ENCODE measurements at regions not wholly inside any gene's neighbourhood (a gene's known extent, or its start where the extent isn't known, plus 50 kb on each side); places are given as distances from the start of the nearest gene placed in this dataset.

DNA sequence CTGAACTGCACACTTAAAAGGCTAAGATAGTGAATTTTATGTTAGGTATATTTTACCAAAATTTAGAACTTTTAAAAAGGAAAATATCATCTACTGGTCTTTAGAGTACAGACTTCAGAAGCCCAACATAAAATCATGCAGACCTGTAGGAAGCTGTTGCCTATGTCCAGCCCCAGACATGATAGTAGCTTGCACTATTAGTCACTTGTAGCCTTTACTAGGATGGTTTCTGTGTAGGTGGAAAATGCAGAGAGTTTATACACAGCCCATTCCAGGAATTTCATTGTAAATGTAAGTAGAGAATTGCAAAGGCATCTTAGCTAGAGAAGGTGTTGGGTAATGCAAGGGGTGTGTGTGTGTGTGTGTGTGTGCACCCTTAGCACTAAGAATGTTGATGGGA is 640.2 kb downstream of the RNF144A start:
- no peaks in the 10 kb centered on the region for H3K36me3 ChIP-seq (ENCODE audit: control insufficient read depth in 4 of 4, insufficient read depth in 3 of 4, low read depth in 1 of 4, low read length in 3 of 4)
- H3K27me3 ChIP-seq (ENCODE audit: control insufficient read depth in 4 of 4, insufficient read depth in 4 of 4, low read length in 3 of 4) = no peaks in the 10 kb centered on the region
- no peak overlapping the region for H3K27ac ChIP-seq (ENCODE audit: low read depth in 1 of 2, low read length in 2 of 2)
- no peaks in the 10 kb centered on the region for H3K4me1 ChIP-seq (ENCODE audit: control insufficient read depth in 4 of 4, insufficient read depth in 4 of 4, low read length in 3 of 4)
- H3K9ac ChIP-seq (ENCODE audit: low read depth in 1 of 2, low read length in 2 of 2) = no peak overlapping the region
- no peak for DNase-seq (ENCODE audit: low spot score)
- H3K9me3 ChIP-seq (ENCODE audit: control insufficient read depth in 4 of 4, low read length in 3 of 4) = no peaks in the 10 kb centered on the region
- TF ChIP-seq, protein P1, sequence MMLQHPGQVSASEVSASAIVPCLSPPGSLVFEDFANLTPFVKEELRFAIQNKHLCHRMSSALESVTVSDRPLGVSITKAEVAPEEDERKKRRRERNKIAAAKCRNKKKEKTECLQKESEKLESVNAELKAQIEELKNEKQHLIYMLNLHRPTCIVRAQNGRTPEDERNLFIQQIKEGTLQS (IDR thresholded peaks at IDR 0.05) = no peak
- TF ChIP-seq JUND (IDR thresholded peaks at IDR 0.05) (no peak), MAX (IDR thresholded peaks at IDR 0.05) (no peak), EGR1 (IDR thresholded peaks at IDR 0.05; ENCODE audit: low read depth in 2 of 2) (no peak), HNF4G (IDR thresholded peaks at IDR 0.05) (no peak), FOXA2 (IDR thresholded peaks at IDR 0.05) (no peak), FOXA1 (IDR thresholded peaks at IDR 0.05) (no peak), CTCF (IDR thresholded peaks at IDR 0.05; ENCODE audit: low read depth, low read length, missing input control) (no peak)
- TF ChIP-seq, protein P2, sequence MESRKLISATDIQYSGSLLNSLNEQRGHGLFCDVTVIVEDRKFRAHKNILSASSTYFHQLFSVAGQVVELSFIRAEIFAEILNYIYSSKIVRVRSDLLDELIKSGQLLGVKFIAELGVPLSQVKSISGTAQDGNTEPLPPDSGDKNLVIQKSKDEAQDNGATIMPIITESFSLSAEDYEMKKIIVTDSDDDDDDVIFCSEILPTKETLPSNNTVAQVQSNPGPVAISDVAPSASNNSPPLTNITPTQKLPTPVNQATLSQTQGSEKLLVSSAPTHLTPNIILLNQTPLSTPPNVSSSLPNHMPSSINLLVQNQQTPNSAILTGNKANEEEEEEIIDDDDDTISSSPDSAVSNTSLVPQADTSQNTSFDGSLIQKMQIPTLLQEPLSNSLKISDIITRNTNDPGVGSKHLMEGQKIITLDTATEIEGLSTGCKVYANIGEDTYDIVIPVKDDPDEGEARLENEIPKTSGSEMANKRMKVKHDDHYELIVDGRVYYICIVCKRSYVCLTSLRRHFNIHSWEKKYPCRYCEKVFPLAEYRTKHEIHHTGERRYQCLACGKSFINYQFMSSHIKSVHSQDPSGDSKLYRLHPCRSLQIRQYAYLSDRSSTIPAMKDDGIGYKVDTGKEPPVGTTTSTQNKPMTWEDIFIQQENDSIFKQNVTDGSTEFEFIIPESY (IDR thresholded peaks at IDR 0.05) = no peak
- TF ChIP-seq, protein P3, sequence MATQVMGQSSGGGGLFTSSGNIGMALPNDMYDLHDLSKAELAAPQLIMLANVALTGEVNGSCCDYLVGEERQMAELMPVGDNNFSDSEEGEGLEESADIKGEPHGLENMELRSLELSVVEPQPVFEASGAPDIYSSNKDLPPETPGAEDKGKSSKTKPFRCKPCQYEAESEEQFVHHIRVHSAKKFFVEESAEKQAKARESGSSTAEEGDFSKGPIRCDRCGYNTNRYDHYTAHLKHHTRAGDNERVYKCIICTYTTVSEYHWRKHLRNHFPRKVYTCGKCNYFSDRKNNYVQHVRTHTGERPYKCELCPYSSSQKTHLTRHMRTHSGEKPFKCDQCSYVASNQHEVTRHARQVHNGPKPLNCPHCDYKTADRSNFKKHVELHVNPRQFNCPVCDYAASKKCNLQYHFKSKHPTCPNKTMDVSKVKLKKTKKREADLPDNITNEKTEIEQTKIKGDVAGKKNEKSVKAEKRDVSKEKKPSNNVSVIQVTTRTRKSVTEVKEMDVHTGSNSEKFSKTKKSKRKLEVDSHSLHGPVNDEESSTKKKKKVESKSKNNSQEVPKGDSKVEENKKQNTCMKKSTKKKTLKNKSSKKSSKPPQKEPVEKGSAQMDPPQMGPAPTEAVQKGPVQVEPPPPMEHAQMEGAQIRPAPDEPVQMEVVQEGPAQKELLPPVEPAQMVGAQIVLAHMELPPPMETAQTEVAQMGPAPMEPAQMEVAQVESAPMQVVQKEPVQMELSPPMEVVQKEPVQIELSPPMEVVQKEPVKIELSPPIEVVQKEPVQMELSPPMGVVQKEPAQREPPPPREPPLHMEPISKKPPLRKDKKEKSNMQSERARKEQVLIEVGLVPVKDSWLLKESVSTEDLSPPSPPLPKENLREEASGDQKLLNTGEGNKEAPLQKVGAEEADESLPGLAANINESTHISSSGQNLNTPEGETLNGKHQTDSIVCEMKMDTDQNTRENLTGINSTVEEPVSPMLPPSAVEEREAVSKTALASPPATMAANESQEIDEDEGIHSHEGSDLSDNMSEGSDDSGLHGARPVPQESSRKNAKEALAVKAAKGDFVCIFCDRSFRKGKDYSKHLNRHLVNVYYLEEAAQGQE (IDR thresholded peaks at IDR 0.05) = no peak
- H3K4me3 ChIP-seq (ENCODE audit: low read depth in 1 of 3, low read length in 3 of 3) = no peak overlapping the region

DNA sequence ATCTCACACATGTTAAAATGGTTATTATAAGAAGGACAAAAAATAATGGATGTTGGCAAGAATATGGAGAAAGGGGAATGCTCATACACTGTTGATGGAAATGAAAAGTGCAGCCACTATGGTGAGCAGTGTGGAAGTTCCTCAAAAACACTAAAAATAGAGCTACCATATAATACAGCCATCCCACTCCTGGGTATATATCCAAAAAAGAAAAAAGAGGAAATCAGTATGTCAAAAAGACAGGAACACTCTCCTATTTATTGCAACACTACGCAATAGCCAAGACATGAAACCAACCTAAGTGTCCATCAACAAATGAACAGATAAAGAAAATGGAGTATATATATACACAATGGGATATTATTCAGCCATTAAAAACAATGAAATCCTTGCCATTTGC is 642.6 kb downstream of the RNF144A start:
- Histone ChIP-seq H3K27ac (ENCODE audit: low read depth in 1 of 2, low read length in 2 of 2) (no peak overlapping the region), H3K36me3 (ENCODE audit: control insufficient read depth in 4 of 4, insufficient read depth in 3 of 4, low read depth in 1 of 4, low read length in 3 of 4) (no peaks in the 10 kb centered on the region), H3K9ac (ENCODE audit: low read depth in 1 of 2, low read length in 2 of 2) (no peak overlapping the region), H3K4me3 (ENCODE audit: low read depth in 1 of 3, low read length in 3 of 3) (no peak overlapping the region), H3K9me3 (ENCODE audit: control insufficient read depth in 4 of 4, low read length in 3 of 4) (peaks cover 0 to 1% (median under 1%) of the 10 kb centered on the region in 4 donors), H3K27me3 (ENCODE audit: control insufficient read depth in 4 of 4, insufficient read depth in 4 of 4, low read length in 3 of 4) (no peaks in the 10 kb centered on the region), H3K4me1 (ENCODE audit: control insufficient read depth in 4 of 4, insufficient read depth in 4 of 4, low read length in 3 of 4) (no peaks in the 10 kb centered on the region)
- WGBS = 97% methylated on average over 1 of the region's 1 CpG
- DNase-seq (ENCODE audit: low spot score) = no peak
- TF ChIP-seq HNF4A (conservative IDR thresholded peaks at IDR 0.05) (no peak), RAD21 (IDR thresholded peaks at IDR 0.05) (no peak), CTCF (IDR thresholded peaks at IDR 0.05; ENCODE audit: low read depth, low read length, missing input control) (no peak), TAF1 (conservative IDR thresholded peaks at IDR 0.05) (no peak), HNF4G (IDR thresholded peaks at IDR 0.05) (no peak), JUND (IDR thresholded peaks at IDR 0.05) (no peak), FOXA1 (IDR thresholded peaks at IDR 0.05) (no peak), NR2F2 (IDR thresholded peaks at IDR 0.05) (no peak), SP1 (IDR thresholded peaks at IDR 0.05) (no peak), EGR1 (IDR thresholded peaks at IDR 0.05; ENCODE audit: low read depth in 2 of 2) (no peak), RXRA (IDR thresholded peaks at IDR 0.05) (no peak), YY1 (IDR thresholded peaks at IDR 0.05) (no peak), FOXA2 (IDR thresholded peaks at IDR 0.05) (no peak)
- TF ChIP-seq, protein P3 (IDR thresholded peaks at IDR 0.05) = no peak
- TF ChIP-seq, protein P1 (IDR thresholded peaks at IDR 0.05) = no peak
